ENCODE measurements at regions not wholly inside any gene's neighbourhood (a gene's known extent, or its start where the extent isn't known, plus 50 kb on each side); places are given as distances from the start of the nearest gene placed in this dataset.

- TF ChIP-seq E2F8 (IDR thresholded peaks at IDR 0.05; ENCODE audit: low read depth, partially characterized antibody) (no peak), CTCF (IDR thresholded peaks at IDR 0.05 in 2 of 3, conservative IDR thresholded peaks at IDR 0.05 in 1 of 3; ENCODE audit: control insufficient read depth in 2 of 3, extremely low read depth in 1 of 3, insufficient read depth in 1 of 3, low read depth in 3 of 3, low read length in 3 of 3) (no peak), ELK1 (IDR thresholded peaks at IDR 0.05; ENCODE audit: low read depth, low read length) (no peak)
Measured at GRCh38 chr11:11077898-11078297, 220.0 kb upstream of the ZBED5 start.
